Stimulated activated naive CD4-positive, alpha-beta T cell (primary cell): ENCODE measurements at regions not wholly inside any gene's neighbourhood (a gene's known extent, or its start where the extent isn't known, plus 50 kb on each side); places are given as distances from the start of the nearest gene placed in this dataset.

Source experiments
- DNase-seq, 6 experiments: peaks; one replicate each; lab custom pipeline; 2025; lab: John Stamatoyannopoulos, UW

- no peak for DNase-seq
These were observed 634.0 kb downstream of the IRX1 start for GRCh38 chr5:4229414-4230292.

- DNase-seq = no peak
These were observed 634.8 kb downstream of the IRX1 start for GRCh38 chr5:4230471-4230785.

- no peak for DNase-seq
These were observed 635.4 kb downstream of the IRX1 start for GRCh38 chr5:4230786-4231641.

- no peak for DNase-seq
These were observed 636.5 kb downstream of the IRX1 start for GRCh38 chr5:4232084-4232483.

DNA sequence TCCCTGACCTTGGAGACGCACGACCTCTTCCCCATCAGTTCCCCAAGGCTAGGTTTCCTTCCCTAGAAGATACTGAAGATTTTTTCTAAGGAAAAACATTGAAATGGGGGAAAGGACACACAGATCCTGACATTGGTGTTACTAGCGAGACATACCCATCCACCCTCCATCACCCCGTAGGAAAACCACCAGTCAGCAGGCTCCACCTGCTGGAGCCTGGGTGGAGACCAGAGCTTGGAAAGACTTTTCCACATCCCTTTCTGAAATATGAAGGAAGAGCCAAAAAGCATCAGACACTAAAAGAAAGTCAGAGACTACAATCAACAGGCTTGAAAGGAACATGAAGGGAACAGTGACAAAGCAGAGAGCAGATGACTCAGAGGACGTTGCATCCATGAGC, 638.0 kb downstream of the IRX1 start:
- no peak for DNase-seq

GRCh38 chr5:4243479-4244264, 648.0 kb downstream of the IRX1 start:
- DNase-seq = no peak

GRCh38 chr5:4244306-4244705, 648.7 kb downstream of the IRX1 start:
- DNase-seq = no peak

- DNase-seq = no peak
These were observed 649.4 kb downstream of the IRX1 start for GRCh38 chr5:4245076-4245475.

GRCh38 chr5:4245511-4245910, 649.9 kb downstream of the IRX1 start:
- DNase-seq = no peak

GRCh38 chr5:4246447-4246846, 650.8 kb downstream of the IRX1 start:
- no peak for DNase-seq

DNA sequence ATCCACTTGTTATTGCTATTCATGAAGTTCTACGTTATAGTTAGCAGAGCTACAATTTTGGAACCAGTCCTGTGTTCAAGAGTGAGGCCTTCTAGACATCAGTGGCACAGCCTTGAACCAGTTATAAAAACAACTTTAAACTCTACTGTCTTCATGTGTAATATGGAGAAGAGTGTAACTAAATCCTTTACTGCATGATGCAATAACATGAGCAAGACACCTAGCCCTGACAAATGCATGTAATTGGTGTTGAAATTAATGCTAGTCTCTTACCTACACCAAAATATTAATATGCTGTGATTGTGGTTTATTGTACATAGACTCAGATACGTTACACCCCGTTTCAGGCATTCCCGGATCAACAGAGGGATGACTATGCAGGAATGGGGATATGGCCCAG, 654.6 kb downstream of the IRX1 start:
- no peak for DNase-seq

DNA sequence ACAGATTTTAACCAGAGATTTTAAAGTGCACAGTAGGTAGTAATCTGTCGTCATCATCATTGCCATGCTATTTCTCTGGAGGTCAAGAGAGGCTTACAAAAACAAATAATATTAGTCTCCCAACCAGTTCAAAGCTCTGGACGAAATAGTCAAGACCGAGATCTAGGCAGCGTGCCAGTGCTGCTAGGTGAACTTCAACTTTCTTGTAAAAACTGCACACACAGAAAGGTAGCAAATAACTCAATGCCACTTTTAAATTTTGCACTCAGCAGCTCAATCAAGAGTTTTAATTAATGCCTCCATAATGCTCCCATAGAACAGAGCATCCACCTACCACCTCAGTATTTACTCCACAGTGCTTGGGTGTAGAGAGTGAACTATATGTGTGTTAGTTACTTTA, 656.8 kb downstream of the IRX1 start:
- no peak for DNase-seq

DNA sequence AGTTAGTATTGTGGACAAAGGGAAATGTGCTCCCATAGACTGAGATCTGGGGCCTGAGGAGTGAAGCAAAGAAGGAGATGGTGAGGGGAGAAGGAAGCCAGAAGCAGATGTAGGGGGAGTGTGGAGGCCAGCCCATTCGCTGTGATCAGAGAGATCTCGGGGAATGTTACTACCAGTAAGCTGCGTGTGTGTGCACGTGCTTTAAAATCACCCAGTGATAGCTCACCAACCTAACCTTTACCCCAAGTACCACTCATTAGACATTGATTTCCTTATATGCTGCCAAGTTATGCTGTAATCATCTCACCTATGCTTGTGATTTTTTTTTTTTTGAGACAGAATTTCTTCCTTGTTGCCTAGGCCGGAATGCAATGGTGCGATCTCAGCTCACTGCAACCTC, 659.1 kb downstream of the IRX1 start:
- no peak for DNase-seq

GRCh38 chr5:4255441-4255840, 659.8 kb downstream of the IRX1 start:
- DNase-seq = no peak

DNA sequence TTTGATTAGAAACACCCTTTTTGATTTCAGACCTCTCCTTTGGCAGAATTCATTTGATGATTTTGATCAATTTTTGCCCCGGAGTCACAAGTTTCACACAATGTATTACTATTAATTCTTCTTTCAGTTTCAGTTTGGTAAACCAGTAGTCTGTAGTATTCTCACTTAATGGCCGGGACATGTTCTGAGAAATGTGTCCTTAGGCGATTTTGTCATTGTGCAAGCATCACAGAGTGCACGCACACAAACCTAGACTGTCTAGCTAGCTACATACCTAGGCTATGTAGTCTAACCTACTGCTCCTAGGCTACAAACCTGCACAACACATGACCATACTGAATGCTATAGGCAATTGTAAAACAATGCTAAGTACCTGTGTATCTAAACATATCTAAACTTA, 662.5 kb downstream of the IRX1 start:
- no peak for DNase-seq

DNA sequence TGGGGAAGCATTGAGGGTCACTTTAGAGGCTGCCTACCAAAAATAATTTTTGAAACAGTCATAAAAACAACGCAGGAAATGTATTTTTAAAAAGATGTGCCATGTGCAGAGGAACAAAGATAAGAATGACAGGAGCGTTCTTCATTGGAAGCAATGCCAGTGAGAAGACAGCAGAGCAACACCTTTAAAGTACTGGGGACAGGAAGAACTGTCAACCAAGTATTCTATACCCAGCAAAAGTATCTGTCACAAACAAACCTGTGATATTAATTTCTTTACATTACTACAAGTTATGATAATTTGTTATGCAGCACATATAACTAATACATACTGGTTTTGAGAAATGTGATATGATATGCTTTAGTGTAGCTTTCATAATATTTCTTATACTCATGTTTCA, 675.6 kb downstream of the IRX1 start:
- no peak for DNase-seq

DNA sequence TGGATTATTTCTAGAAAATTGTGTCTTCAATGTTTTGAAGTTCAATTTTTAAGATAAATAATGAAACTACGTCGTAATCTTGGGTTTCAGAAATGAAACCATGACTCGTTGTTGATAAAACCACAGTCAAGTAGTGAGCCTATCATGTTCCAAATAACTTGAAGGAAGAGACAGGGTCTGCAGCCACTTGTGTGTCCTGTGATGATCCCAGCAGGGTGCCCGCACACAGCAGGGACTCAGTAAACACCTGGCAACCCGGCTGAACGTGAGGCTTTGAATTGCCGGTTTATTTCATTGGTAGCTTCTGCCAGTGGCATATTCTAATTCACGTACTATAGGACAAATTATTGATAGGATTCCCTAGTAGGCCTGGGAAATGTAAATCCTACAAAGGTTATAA, 679.6 kb downstream of the IRX1 start:
- DNase-seq = no peak

- DNase-seq = no peak
These were observed 699.2 kb downstream of the IRX1 start for GRCh38 chr5:4294878-4295277.

DNA sequence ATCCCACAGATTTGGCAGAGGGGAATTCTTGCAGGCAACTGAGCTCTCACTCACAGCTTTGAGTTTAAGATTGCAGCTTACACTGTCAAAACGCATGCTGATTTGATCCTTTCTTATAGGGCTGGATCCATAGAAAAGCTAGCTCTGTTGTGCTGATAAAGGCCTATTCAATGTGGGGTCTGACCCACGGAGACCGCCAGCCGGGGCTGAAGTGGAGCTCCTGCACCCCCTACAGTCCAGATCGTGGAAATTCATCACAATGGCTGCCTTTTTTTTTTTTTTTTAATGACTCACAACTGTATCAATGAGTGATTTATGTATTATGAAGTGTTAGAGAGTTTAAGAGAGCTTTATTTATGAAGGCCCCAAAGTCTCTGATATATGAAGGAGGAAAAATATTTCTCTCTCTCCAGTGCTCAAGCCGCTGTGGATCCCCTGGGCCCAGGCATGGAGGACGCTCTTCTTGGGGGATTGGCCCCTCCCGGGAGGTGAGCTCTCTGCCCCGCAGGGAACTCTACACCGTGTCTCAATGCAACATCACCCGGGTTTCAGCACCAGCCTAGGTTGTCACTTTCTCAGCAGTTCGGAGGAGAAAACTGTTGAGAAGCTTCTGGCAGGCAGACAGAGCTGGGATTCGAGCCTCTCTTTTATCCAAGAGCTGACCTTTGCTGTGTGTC, 700.2 kb downstream of the IRX1 start:
- no peak for DNase-seq

- no peak for DNase-seq
These were observed 710.4 kb downstream of the IRX1 start for GRCh38 chr5:4306057-4306456.

GRCh38 chr5:4309026-4309425, 713.4 kb downstream of the IRX1 start:
- no peak for DNase-seq

- DNase-seq = no peak
These were observed 717.5 kb downstream of the IRX1 start for GRCh38 chr5:4313138-4313537.
